GM21515 (cell line): ENCODE measurements at regions not wholly inside any gene's neighbourhood (a gene's known extent, or its start where the extent isn't known, plus 50 kb on each side); places are given as distances from the start of the nearest gene placed in this dataset.
"Not testable (repeated sequence)": the region's sequence is repeated elsewhere in the genome, so short reads cannot be mapped to it uniquely, and the experiment has no call there.

Source experiments
- ATAC-seq: cut with Tn5 transposase; IDR thresholded peaks from one replicate; pipeline ENCODE4 v1.9.1; 2021; ENCODE audit not compliant: unreplicated experiment

GRCh38 chr7:68840991-68841390, 757.3 kb upstream of the AUTS2 start:
- ATAC-seq, result no peak

GRCh38 chr7:68843985-68844384, 754.3 kb upstream of the AUTS2 start:
- ATAC-seq, result not testable (repeated sequence)

GRCh38 chr7:68846811-68847325, 751.4 kb upstream of the AUTS2 start:
- no peak for ATAC-seq

- no peak for ATAC-seq
Measured at GRCh38 chr7:68853254-68853653, 745.0 kb upstream of the AUTS2 start.

GRCh38 chr7:68857571-68857970, 740.7 kb upstream of the AUTS2 start:
- ATAC-seq, result no peak

GRCh38 chr7:68858497-68858896, 739.8 kb upstream of the AUTS2 start:
- no peak for ATAC-seq

GRCh38 chr7:68861171-68861570, 737.1 kb upstream of the AUTS2 start:
- no peak for ATAC-seq

- ATAC-seq, result no peak
Measured at GRCh38 chr7:68862261-68862660, 736.0 kb upstream of the AUTS2 start.

GRCh38 chr7:68862736-68863135, 735.5 kb upstream of the AUTS2 start:
- no peak for ATAC-seq

- no peak for ATAC-seq
Measured at GRCh38 chr7:68865351-68866199, 732.7 kb upstream of the AUTS2 start.

GRCh38 chr7:68866200-68866570, 732.1 kb upstream of the AUTS2 start:
- no peak for ATAC-seq

- not testable (repeated sequence) for ATAC-seq
Measured at GRCh38 chr7:68866721-68867120, 731.6 kb upstream of the AUTS2 start.

GRCh38 chr7:68868978-68869377, 729.3 kb upstream of the AUTS2 start:
- ATAC-seq, result no peak

- no peak for ATAC-seq
Measured at GRCh38 chr7:68873616-68874015, 724.7 kb upstream of the AUTS2 start.

- no peak for ATAC-seq
Measured at GRCh38 chr7:68875857-68876256, 722.4 kb upstream of the AUTS2 start.

- ATAC-seq, result not testable (repeated sequence)
Measured at GRCh38 chr7:68887116-68887515, 711.2 kb upstream of the AUTS2 start.

- ATAC-seq, result no peak
Measured at GRCh38 chr7:68888971-68889385, 709.3 kb upstream of the AUTS2 start.

GRCh38 chr7:68892236-68892635, 706.0 kb upstream of the AUTS2 start:
- no peak for ATAC-seq

GRCh38 chr7:68893411-68893810, 704.9 kb upstream of the AUTS2 start:
- no peak for ATAC-seq

- not testable (repeated sequence) for ATAC-seq
Measured at GRCh38 chr7:68899156-68899555, 699.1 kb upstream of the AUTS2 start.

GRCh38 chr7:68900096-68900495, 698.2 kb upstream of the AUTS2 start:
- no peak for ATAC-seq

- ATAC-seq, result no peak
Measured at GRCh38 chr7:68904630-68905029, 693.6 kb upstream of the AUTS2 start.

GRCh38 chr7:68911754-68912153, 686.5 kb upstream of the AUTS2 start:
- ATAC-seq, result no peak
